ENCODE measurements at regions not wholly inside any gene's neighbourhood (a gene's known extent, or its start where the extent isn't known, plus 50 kb on each side); places are given as distances from the start of the nearest gene placed in this dataset.

DNA sequence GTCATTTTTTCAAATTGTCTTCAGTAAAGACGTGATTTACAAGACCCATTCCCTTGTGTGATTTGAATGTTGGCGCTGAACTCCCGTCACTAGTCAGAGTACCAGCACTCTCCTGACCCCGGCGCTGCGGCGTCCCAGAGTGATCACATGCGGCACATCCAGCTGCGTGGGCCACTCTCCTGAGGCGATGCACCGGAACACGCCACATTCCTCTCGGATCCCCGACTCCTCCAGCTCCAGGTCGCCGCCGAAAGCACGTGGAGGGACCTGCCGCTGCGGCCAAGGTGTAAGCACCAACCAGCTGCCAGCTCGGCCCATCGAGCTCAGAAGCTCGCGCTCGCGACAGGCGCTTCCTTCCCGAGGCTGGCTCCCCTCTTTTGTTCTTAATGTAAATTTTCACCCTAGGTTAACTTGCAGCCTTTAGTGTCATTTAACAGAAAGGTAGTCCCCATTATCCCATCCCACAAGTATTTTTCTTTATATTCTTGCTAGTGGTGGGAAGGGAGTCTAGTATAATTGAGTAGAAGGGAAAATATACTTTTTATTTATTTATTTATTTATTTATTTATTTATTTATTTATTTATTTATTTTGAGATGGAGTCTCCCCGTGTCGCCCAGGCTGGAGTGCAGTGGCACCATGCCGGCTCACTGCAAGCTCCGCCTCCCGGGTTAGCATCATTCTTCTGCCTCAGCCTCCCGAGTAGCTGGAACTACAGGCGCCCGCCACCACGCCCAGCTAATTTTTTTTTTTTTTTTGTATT lies 61.7 kb upstream of the VGLL3 start:
- Histone ChIP-seq H3K27me3 (no peaks in the 10 kb centered on the region), H3K27ac (no peak overlapping the region), H3K9me3 (no peaks in the 10 kb centered on the region), H3K4me3 (replicated peaks in 1 of 3) (no peak overlapping the region), H3K4me1 (no peaks in the 10 kb centered on the region), H3K36me3 (no peaks in the 10 kb centered on the region)
- TF ChIP-seq, protein P1, sequence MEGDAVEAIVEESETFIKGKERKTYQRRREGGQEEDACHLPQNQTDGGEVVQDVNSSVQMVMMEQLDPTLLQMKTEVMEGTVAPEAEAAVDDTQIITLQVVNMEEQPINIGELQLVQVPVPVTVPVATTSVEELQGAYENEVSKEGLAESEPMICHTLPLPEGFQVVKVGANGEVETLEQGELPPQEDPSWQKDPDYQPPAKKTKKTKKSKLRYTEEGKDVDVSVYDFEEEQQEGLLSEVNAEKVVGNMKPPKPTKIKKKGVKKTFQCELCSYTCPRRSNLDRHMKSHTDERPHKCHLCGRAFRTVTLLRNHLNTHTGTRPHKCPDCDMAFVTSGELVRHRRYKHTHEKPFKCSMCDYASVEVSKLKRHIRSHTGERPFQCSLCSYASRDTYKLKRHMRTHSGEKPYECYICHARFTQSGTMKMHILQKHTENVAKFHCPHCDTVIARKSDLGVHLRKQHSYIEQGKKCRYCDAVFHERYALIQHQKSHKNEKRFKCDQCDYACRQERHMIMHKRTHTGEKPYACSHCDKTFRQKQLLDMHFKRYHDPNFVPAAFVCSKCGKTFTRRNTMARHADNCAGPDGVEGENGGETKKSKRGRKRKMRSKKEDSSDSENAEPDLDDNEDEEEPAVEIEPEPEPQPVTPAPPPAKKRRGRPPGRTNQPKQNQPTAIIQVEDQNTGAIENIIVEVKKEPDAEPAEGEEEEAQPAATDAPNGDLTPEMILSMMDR (IDR thresholded peaks at IDR 0.05) = no peak
- TF ChIP-seq POLR2A (IDR thresholded peaks at IDR 0.05) = no peak
- intact Hi-C loops (cut with DNase I) = no loop called here
- 76 to 78% methylated on average over 37 of the region's 37 CpGs for WGBS, 2 donors
- DNase-seq = peak; percentile 3 to 22

DNA sequence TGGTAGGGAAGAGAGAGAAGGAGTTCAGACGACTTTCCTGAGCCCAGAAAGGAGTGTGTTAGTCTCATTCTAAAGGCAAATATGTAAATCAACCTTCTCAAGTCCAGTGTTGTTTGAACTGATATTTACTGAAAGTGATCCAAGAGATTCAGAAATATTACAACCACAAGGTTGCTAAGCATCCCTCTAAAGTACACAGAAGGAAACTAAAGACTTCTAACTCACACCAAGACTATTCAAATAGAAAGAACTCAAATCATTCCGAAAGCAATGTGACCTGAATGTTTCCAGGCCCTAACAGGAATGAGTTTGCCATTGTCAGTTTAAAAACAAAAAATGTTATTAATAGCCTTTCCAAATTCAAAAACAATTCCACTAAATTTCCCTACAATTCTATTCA lies 56.9 kb upstream of the VGLL3 start:
- Histone ChIP-seq H3K4me1 (no peaks in the 10 kb centered on the region), H3K27ac (no peak overlapping the region), H3K36me3 (no peaks in the 10 kb centered on the region), H3K27me3 (no peaks in the 10 kb centered on the region), H3K9me3 (no peaks in the 10 kb centered on the region), H3K4me3 (replicated peaks in 1 of 3) (no peak overlapping the region)
- TF ChIP-seq POLR2A (IDR thresholded peaks at IDR 0.05) = no peak
- TF ChIP-seq, protein P1 (IDR thresholded peaks at IDR 0.05) = no peak
- DNase-seq = no peak
- WGBS, 2 donors = 75 to 76% methylated on average over 2 of the region's 2 CpGs
- intact Hi-C loops (cut with DNase I) = no loop called here

DNA sequence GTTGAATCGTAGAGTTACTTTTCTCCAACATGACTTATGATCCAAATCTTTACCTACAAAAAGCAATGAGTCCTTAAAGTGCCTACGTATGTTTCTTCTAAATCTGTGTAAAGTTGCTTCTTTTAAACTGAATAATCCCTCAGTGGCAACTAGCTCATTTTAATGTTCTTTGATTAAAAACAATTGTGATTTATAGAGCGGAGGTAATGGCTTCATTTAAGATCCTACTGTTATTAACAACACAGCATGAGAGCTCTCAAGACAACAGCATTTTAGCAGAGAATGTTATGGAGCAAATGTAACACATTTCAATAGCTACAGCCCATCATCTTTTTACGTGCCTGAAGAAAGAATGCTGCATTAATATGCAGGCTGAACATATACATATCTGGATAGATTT lies 55.3 kb upstream of the VGLL3 start:
- no peak for DNase-seq
- no peaks in the 10 kb centered on the region for H3K27me3 ChIP-seq
- intact Hi-C loops (cut with DNase I) = no loop called here
- no peaks in the 10 kb centered on the region for H3K36me3 ChIP-seq
- H3K9me3 ChIP-seq = no peaks in the 10 kb centered on the region
- 65 to 84% methylated on average over 4 of the region's 4 CpGs for WGBS, 2 donors
- H3K4me1 ChIP-seq = no peaks in the 10 kb centered on the region
- H3K4me3 ChIP-seq (replicated peaks in 1 of 3) = no peak overlapping the region
- TF ChIP-seq, protein P1 (IDR thresholded peaks at IDR 0.05) = no peak
- no peak for TF ChIP-seq POLR2A (IDR thresholded peaks at IDR 0.05)
- H3K27ac ChIP-seq = no peak overlapping the region

DNA sequence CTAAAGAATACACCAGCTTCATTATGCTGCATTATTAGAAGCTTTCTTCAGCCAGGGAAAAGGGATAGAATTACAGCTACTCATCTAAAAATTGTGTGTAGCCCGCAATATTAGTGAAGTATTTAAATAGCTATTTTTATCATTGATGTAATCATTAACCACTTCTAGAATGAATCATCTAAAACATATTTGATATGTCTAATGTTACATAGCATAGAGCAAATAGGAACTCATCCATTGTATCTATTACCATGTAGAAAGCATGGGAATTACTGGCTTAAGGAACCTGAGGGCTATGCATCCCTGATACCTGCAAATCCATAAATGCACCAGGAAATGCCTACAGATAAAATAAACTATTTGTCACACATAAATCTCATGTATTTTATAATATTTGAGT lies 54.5 kb upstream of the VGLL3 start:
- intact Hi-C loops (cut with DNase I) = no loop called here
- TF ChIP-seq, protein P1 (IDR thresholded peaks at IDR 0.05) = no peak
- no peak for TF ChIP-seq POLR2A (IDR thresholded peaks at IDR 0.05)

DNA sequence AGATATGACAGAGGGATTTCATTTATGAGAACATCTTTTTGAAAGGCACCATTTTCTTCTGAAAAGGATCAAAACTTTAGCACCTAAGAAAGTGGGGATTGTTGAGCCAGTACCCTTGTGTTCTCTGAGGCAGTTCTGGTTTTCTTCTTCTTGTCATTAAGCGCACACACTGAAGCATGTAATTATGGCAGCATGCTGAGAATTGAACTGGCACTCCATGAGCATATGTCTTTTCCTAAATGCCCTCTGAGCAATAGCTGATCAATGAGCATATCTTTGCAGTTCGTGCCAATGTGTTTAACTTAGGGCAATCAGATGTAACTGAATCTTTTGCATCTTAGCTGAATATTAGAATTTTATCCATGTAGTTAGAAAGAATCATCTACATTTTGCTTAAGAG lies 53.9 kb upstream of the VGLL3 start:
- Histone ChIP-seq H3K27me3 (no peaks in the 10 kb centered on the region), H3K9me3 (no peaks in the 10 kb centered on the region), H3K27ac (no peak overlapping the region), H3K4me3 (replicated peaks in 1 of 3) (no peak overlapping the region), H3K36me3 (no peaks in the 10 kb centered on the region), H3K4me1 (no peaks in the 10 kb centered on the region)
- intact Hi-C loops (cut with DNase I) = no loop called here
- no peak for DNase-seq
- 88 to 91% methylated on average over 2 of the region's 2 CpGs for WGBS, 2 donors
- TF ChIP-seq POLR2A (IDR thresholded peaks at IDR 0.05) = no peak
- TF ChIP-seq, protein P1 (IDR thresholded peaks at IDR 0.05) = no peak

More for the DNA sequence above, 54.5 kb upstream of the VGLL3 start:
- no peaks in the 10 kb centered on the region for H3K36me3 ChIP-seq
- WGBS, 2 donors = 89 to 96% methylated on average over 1 of the region's 1 CpG
- no peak overlapping the region for H3K27ac ChIP-seq
- H3K4me3 ChIP-seq (replicated peaks in 1 of 3) = no peak overlapping the region
- no peaks in the 10 kb centered on the region for H3K9me3 ChIP-seq
- DNase-seq = no peak
- no peaks in the 10 kb centered on the region for H3K27me3 ChIP-seq
- no peaks in the 10 kb centered on the region for H3K4me1 ChIP-seq

All from thyroid gland (tissue), 4 donors.